COLO829 (cell line): ENCODE measurements at regions not wholly inside any gene's neighbourhood (a gene's known extent, or its start where the extent isn't known, plus 50 kb on each side); places are given as distances from the start of the nearest gene placed in this dataset.

Source experiments
- DNase-seq: peaks from one replicate; pipeline ENCODE4 v3.0.0; 2012; ENCODE audit warnings: low spot score

DNA sequence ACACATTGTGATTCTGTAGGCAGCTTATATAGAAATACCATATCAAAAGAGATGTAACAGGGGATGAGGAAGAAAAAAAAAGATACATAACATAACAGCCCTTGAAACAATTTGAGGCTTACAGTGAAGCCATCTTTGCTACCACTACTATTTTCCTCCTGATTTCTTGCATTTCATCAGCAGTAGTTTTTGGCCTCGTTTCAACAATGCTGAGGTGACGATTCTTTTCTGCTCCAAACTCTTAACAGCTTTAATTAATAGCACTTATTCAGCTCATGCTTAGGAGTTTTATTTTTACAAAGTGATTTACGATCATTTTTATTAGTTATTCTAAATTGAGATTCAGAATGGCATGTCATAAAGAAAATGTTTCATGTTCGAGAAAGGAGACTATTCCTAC, 163.2 kb downstream of the DCK start:
- DNase-seq: no peak

DNA sequence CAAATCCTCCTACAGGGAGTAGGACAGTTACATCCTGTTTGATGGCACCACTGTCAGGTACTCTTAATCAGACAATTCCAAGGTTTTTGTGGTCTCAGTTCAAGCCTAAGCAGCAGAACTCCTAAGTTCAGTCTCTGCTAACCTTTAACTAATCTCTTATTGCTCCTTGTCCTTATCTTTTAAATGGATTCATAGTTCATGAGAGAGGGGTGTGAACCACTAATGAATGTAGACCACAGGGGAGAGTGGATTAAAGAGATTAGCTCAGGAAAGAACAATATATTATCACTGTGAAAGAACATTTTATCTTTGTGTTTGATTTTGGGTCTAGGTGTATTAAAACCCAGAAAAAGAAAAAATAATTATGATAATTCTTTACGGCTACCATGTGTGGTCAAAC, 168.9 kb downstream of the DCK start:
- DNase-seq: no peak

DNA sequence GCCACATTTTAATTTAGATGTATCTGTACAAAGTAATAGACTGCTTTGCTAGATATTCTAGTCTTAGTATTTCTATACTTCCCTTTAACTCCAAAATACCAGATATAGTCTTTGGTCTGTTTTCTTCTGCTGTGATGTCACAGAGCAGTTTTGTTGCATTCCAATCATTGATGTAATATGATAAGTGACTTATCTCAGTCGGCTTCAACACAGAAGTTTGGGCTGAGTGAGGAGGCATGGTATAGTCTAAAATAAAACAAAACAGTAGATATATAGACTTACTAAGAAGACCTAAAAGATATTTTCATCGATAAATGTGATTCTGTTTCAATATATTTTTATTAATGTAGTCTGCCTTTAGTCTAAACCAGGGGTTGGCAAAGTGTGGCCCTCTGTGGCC, 169.9 kb downstream of the DCK start:
- no peak for DNase-seq

DNA sequence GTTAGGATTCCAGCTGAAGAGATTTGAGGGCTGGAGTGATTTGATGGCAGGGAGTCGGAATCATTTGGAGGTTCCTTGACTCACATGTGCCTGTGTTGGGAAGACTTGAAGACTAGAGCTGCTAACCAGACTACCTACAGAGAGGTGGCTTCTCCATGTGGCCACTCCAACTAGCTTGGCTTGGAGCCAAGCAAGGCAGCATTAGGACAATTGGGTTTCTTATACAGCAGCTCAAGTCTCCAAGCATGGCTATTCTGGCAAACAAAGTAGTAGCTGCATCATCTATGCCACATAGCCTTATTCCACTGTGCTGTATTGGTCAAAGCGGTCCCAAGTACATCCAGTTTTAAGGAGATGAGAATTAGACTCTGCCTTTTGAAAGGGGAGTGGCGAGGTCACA, 171.7 kb upstream of the SLC4A4 start:
- DNase-seq: no peak

DNA sequence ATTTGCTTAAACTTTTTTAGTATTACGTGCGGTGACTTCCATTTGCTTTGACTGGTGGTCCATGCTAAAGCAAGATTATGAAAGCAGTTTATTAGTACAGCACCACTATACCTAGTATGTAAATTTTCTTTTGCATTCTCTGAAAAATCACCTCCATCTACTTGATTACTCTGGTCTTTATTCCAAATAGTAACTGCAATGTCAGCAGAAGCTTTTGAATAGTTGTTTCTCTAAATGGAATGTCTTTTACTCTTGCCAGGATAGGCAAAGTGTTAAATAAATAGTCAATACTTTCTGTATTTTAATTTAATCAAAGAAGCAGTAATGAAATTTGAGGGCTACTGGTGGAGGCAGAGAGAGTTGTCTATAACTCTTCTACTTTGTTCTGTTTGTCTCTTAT, 167.2 kb upstream of the SLC4A4 start:
- no peak for DNase-seq

DNA sequence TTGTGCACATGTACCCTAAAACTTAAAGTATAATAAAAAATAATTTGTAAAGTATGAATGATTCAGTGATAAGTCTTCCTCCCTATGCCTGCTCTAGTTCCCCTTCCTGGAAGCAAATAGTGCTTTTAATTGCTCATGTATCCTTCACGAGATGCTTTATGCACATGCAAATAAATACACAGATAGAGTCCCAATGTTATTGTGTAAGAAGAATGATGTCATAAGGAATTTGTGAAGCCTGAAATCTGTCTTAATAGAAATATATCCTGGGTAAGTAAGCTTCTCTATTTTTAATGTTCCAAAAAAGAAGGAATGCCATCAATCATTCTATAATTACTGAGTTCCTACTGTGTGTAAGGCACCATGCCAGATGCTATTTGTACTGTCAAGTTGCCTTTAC, 157.5 kb upstream of the SLC4A4 start:
- no peak for DNase-seq

DNA sequence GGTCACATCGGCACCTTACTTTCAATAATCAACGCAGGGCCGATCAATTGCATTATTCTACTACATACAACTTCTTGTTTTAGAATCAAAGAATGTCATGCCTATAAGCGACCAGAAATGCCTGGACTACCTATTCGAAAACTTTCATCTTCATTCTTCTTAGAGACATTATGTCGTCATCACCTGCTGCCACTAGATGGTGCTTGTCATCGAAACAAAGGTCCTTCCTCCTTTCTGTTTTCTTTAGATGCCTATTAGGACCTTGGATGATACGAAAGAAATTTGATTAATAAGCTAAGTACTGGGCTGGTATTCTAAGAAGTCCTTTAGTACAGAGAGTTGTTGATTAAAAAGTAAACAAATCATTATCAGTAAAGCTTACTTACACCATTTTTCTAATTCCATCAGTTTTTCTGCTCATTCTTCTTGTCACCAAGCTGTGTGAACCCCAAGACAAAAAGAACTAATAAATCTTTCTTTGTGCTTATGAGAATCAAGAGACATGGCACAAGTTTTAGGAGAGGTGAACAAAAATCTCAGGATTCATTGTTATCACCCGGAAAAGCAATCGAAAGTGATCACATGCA, 154.5 kb upstream of the SLC4A4 start:
- peak; percentile 57 for DNase-seq

DNA sequence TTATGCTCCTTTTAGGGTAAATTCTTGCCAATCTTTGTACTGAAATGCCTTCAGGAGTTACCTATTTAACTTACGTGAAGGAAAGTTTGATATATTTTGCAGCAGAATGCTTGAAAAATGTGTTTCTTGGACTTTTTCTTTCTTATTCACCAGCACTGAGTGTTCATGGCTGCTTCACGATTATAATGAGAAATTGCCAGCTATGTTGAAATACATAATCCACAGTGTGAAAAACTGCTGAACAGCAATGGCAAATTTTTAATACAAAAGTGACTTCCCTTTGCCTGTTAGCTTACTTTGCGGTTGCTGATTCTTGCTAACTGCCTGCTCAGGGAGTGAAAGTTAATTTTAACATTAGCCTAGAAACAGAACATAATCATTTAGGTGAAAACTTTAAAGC, 153.8 kb upstream of the SLC4A4 start:
- DNase-seq: no peak

DNA sequence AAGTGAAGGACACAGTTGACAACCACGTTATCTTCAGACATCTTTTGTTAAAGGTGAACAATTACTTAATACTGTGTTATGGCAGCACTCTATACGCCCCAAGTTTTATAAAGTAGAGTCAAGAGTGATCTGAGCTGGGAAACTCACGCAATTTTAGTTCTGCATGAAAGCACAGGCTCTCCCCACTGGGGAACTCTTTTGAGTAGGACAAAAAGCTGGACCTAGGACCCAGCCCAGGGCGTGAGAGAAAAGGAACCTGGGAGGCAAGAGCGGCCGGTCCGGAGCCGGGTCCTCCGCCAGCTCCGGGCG, 152.6 kb upstream of the SLC4A4 start:
- no peak for DNase-seq

DNA sequence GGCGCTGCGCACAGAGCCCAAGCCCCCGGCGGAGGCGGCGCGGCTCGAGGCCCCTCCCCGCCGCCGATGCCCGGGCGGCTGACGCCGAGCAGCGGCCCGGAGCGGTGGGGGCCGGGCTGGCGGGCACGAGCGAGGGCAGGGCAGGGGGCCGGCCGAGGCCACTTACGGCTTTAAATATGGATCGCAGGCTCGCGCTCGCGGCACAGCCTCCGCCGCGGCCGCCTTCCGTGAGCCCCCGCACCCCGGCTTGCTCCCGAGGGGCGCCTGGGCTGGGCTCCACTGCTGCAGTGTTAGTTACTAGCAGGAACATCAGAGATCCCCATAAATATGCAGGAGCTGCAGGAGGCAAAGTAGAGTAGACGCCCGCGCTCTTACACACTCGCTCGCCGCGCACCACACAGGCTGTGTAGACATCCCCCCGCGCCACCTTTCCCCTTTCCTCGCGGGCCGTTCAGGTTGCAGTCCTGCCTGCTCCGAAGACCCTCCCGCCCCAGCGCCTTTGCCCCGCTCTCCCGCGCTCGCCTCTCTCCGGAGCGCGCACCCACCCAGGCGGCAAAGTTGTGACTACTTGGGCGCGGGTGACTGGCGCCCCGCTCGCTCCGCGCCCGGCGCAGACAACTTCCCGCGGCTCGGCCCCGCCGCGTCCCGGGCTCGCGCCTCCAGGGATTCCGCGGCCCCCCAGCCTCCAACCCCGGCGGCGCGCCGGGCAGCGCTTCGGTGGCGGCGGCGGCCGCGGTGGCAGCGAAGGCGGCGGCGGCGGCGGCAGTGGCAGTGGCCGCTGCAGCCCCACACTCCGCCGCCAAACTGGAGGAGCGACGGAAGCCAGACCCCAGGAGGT, 152.0 kb upstream of the SLC4A4 start:
- DNase-seq: no peak

DNA sequence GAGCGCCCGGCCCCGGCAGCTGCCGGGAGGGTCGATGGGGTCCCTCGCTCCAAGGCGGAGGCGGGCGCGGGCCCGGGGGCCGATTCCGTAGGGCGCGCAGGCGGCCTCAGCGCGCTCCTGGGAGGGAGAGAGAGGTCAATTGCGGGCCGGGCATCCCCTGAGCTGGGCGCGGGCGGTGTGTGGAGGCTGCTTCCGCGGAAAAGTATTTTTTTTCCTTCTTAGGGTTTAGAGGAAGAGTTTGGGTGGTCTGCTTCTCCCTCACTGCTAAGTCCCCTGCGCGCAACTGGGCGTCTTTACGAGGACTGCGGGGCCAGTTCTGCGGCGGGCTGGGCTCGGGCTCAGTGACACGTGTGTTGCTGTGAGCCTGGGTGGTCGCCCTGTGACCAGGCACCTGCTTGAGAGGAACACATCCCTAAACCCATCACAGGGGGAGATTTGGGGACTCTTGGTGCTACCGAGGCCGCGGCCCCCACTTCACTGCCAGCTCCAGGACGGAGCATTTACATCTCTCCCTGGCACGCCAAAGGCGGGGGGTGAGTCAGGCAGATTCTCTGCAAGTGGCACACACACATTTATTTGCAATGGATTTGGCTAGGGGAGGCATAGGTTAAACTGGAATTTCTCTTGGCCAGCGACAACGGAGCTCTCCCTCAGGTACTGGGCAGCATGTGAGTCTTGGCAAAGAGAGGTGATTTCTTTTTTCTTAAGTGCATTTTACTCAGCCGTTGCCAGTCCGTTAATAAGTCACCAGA, 151.2 kb upstream of the SLC4A4 start:
- DNase-seq: no peak

DNA sequence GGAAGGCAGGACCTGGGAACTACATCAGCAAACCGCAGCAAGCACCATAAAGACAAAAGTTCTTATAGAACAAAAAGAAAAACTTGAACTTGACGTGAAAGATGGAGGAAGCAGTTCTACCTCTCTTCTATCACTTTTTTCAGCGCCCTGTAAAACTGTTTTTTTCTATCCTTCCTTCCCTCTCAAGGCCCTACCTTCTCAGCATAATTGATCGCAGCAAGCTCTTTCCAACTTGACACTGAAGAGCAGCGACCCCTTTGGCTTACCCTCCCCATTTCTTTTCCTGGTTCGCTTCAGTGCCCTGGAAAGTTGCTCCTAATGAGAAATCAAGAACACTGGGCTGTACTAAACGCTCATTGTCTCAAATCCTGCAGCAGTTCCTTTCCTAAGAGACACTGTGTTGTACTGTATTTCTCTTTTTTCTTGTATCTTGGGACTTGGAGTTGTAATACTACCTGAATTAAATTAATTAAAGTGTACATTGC, 150.6 kb upstream of the SLC4A4 start:
- no peak for DNase-seq

DNA sequence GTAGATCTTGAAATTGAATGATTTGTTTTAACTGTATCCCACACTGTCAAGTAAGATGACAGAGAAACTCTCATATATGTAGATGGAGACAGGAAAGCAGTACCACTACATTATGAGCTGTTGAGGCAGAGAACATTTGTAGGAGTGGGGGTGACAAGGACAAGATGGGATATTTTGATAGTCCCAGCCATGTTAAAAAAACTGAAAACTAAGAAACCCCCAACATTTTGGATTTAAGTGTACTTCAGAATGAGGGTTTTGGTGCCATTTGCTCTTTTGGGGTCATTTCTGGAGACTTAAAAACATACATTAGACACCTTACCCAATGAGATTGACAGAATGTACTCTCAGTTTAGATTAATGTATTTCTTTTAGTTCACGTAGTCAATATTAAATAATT, 149.9 kb upstream of the SLC4A4 start:
- no peak for DNase-seq

DNA sequence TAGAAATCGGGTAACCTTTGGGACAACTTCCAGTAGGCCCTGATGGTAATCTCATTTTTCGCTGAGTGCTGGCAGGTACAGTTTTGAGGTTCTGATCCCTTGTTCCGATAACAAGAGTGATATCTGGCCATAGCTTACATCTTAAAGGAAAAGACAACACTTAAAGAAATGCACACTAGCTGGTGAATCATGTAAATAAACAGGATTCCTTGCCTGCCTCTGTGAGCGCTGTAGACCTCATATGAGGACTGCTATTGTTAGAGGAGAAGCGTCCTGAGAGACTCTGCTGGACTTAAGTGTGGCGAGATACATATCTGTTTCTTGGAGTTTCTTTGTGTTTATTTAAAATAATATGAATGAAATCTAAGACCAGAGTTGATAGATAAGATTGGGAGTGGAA, 149.3 kb upstream of the SLC4A4 start:
- no peak for DNase-seq

DNA sequence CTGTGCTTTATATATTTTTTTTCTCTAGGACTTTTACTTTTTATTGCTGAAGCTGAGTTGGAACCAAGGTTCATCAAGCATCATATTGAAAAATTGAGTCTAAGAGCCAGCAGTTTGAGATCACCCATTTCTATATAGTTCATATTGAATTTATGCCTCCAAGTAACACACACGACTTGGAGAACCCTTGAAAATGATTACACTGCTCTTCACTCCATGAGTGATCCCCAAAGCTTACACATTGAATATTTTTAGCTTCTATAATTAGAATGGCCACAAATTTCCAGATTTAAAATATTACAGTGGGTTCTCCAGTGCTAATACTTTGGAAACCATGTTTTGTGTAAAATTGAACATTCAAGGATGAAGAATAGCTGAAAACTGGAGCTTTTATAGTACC, 144.4 kb upstream of the SLC4A4 start:
- no peak for DNase-seq

DNA sequence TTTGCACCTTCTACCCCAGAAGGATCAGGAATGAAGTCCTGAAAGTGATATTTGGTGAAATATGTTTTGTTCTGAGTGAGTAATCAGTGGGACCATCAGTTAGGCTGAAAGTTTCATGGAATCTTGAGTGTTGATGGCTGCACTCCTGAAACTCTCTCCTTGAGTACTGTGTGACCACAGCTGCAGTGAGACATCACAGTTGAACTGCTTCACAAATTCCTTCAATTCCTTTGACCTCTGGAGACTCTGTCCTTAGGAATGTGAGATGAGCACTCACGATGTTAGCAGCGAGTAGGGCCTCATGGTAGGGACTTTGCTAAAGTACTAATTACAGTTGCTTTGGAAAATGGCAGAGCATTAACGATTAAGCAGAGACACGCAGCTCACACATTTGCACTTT, 142.9 kb upstream of the SLC4A4 start:
- DNase-seq: no peak

DNA sequence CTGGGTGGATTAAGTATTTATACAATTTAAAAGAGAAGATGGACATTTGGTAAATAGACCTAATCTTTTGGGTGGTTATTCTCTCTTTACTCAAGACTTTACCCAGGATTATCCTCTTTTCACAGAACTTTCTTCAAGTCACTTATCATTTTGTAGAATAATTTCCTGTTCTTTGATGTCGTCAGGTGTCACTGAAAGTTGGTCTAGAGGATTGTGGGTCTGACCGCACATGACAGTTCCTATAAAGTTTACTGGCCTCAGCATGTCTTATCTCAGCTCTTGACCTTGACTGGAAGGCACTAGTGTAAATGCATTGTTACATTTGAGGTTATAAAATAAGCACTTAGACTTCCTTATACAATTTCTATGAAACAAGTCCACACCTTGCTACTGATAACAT, 139.9 kb upstream of the SLC4A4 start:
- DNase-seq: no peak

DNA sequence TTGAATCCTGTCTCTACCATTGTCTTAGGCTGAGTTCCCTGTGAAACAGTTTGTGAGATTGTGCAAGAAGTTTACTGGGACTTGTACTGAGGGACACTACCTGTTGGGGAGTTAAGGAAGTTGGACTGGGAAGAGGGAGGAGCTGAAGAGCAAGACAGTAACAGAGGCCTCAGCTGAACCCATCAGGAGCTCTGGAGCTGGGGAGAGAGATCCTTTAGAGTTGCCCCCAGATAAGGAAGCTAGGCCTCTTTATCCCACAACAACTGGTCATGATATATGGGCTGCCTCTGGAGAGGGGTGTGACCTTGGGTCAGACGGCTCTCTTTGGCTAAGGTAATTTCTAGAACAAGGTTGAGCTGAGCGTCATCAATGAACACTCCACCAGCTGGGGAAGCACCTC, 137.8 kb upstream of the SLC4A4 start:
- no peak for DNase-seq

DNA sequence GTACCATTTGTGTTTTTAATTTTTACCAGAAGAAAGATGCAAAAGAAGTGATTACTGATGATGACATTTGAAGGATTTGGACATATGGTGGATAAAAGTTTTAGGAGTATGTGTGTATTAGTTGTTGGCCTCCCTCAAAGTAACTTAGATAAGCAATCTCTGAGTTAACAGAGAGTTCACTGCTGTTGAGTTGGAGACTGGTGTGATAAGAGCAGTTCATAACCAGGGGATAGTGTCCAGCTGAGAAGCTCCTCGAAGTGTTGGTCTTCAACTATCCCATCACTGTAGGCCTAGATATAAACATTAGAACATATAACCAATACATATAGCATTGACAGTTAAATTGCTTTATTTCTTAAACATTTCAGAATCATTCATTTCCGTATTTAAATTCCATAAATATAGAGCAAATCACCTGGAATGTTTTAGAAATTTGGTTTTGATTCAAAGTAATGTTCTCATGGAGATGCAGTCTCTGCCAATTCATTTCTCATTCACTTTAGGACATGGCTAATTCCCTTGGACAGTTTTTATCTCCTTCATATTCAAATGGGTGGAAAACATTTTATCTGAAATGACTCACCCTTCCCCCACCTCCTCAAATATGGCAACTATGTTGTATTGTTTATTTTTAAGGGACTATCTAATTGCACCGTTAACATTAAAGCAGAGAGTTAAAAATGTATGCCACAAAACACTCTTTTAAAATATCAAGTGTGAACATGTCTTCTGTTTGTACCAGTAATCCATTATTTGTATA, 136.8 kb upstream of the SLC4A4 start:
- no peak for DNase-seq

DNA sequence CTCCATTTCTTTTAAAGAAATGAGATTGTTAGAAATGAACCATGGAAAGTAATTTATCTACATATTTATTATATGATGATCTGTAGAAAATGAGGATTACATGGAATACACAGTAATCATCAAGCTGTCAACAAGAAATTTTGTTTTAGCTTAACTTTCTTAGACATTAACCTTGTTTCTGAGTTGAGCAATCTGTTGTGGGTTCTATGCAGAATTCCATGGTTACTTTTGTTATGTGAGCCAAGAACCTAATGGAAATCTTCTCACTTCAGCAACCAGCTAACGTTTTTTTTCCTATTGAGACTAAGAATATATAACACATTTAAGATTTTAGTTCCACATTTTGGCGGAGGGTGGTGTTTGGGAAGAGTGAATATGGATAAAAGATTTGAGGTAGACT, 136.1 kb upstream of the SLC4A4 start:
- no peak for DNase-seq

DNA sequence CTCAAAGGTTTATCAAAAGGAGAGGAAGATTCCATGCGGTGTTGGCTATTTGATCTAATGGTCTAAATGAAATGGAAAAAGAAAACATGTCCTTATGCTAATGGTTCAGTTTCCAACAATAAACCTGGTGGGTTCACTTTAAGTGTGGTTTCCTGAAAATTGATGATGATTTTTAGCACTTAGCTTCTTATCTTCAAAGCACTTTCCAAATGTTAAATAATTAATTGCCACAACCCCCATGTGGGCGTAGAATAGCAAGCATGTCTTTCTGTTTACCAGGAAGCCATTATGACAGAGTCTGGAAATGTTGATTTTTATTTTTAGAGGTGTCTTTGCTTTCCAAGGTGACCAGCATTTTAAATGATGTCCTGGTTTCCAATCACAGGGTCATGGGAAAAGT, 134.8 kb upstream of the SLC4A4 start:
- DNase-seq: no peak

DNA sequence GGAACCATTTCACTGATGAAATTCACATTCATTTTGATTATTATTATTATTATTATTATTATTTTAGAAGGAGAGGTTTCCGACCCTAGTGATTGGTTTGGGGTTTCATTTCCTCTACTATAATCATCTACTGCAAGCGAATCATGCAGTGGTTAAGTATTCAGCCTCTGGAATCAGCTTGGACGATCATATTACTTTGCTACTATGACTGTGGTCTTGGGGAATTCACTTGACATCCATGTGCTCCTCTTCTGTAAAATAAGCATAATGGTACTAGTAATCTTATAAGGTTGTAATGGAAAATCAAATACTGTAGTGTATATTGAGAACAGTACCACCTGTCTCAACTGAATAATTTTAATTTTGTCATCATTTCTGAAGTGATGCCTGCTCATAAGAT, 132.1 kb upstream of the SLC4A4 start:
- DNase-seq: no peak

DNA sequence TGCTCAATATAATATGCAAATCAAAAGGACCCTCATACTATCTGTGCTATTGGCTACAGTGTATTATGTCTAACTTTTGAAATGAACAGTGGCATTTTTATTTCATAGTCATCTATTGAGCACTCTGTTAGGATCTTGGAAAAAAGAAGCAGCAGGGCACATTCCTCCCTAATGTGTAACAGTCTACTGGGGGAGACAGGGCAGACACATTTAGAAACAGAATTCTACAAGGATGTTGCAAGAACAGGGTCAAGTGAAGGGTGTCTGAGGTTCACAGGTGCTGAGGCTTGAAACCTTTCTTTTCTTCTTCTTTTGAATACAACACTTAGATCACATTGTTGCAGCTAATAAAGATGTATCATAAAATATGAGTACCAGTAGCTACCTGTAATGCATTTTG, 129.7 kb upstream of the SLC4A4 start:
- DNase-seq: no peak
